ENCODE measurements at regions not wholly inside any gene's neighbourhood (a gene's known extent, or its start where the extent isn't known, plus 50 kb on each side); places are given as distances from the start of the nearest gene placed in this dataset.

- TF ChIP-seq, protein P1, sequence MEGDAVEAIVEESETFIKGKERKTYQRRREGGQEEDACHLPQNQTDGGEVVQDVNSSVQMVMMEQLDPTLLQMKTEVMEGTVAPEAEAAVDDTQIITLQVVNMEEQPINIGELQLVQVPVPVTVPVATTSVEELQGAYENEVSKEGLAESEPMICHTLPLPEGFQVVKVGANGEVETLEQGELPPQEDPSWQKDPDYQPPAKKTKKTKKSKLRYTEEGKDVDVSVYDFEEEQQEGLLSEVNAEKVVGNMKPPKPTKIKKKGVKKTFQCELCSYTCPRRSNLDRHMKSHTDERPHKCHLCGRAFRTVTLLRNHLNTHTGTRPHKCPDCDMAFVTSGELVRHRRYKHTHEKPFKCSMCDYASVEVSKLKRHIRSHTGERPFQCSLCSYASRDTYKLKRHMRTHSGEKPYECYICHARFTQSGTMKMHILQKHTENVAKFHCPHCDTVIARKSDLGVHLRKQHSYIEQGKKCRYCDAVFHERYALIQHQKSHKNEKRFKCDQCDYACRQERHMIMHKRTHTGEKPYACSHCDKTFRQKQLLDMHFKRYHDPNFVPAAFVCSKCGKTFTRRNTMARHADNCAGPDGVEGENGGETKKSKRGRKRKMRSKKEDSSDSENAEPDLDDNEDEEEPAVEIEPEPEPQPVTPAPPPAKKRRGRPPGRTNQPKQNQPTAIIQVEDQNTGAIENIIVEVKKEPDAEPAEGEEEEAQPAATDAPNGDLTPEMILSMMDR (IDR thresholded peaks at IDR 0.05): no peak
- TF ChIP-seq POLR2A (IDR thresholded peaks at IDR 0.05): no peak
These were observed 456.5 kb downstream of the UTRN start for GRCh38 chr6:144741659-144742058.
